NCI-H1417 treated with DMSO at 0.1 percent for 48 hours (cell line): ENCODE measurements at regions not wholly inside any gene's neighbourhood (a gene's known extent, or its start where the extent isn't known, plus 50 kb on each side); places are given as distances from the start of the nearest gene placed in this dataset.

Experiments used
- DNase-seq: peaks from one replicate; lab custom pipeline; 2025; lab: John Stamatoyannopoulos, UW

DNA sequence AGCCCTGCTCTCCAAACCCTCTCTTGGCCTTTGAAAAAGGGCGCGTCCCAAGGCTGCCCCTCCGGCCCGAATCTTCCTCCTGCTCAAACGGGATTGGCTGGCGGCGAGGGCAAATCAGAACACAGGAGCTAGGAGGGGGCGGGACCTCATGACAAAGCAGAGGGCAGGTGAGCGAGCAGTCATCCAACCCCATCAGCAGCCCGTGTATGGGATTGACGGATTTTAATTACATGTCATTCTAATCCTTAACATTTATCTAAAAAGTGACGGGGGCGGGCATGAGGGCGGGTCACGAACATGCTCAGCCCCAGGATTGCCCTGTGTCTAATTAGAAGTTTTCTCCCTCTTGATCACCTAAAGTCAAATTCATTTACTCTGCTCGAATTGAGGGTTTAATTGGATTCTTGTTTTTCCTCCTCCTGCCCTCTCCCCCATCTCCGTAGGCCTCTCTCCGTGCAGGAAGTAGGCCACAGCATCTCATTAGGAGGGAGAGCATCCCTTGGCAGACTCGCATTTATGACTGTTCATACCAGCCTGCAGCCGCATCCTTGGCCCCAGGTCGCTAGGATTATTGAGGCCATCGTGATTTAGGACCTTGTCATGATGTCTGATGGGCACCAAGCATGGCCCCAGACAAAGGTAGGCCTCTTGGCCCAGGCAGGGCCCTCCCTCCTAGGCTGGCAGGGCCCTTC lies 147.1 kb downstream of the CHST1 start:
- no peak for DNase-seq

DNA sequence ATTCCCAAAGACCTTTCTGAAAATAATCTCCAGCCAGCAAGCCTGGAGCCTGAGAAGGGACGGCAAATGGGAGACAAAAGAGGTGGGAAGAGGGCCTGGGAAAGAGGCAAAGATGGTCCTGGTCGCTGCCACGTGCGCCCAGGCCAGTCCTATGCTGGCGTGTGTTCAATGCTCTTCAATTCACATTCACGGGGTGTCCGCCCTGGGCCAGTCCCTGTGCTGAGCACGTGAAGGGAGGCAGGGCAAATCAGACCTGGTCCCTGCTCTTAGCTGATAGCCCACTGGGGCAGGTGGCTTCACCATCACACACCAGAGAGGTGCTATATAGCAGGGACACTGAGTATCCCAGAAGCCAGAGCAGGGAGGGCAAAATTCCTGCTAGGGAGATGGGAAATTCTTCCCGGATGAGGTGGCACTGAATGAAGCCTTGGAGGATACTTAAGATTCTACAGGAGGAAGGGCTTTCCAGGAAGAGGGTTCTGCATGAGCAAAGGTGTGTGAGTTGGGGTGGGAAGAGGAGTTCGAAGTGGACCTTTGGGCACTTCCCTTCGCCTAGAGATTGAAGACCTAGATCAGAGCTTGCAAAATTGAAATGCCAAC lies 148.2 kb downstream of the CHST1 start:
- DNase-seq: no peak

DNA sequence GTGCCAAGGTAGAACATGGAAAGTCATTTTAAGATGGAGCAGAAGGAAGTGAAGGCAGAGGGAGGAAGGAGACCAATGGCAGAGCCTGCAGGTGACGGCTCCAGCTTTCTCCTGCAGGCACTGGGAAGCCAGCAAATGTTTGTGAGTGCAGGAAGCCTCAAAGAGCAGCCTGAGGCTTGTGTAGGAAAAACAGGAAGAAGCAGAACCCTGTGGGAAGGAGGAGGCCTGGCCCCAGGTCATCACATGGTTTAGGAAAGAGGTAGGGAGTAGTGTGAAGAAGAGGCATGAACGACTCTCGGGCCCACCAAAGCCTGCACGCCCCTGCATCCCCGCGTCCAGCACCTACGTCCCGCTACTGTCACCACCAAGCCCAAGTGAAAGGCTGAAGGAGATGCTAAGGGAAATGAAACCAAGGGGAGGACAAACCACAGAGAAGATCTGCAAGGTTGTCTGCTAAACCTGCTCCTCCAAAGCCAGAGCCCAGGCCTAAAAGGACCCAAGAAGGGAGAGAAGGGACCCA lies 151.5 kb downstream of the CHST1 start:
- no peak for DNase-seq

DNA sequence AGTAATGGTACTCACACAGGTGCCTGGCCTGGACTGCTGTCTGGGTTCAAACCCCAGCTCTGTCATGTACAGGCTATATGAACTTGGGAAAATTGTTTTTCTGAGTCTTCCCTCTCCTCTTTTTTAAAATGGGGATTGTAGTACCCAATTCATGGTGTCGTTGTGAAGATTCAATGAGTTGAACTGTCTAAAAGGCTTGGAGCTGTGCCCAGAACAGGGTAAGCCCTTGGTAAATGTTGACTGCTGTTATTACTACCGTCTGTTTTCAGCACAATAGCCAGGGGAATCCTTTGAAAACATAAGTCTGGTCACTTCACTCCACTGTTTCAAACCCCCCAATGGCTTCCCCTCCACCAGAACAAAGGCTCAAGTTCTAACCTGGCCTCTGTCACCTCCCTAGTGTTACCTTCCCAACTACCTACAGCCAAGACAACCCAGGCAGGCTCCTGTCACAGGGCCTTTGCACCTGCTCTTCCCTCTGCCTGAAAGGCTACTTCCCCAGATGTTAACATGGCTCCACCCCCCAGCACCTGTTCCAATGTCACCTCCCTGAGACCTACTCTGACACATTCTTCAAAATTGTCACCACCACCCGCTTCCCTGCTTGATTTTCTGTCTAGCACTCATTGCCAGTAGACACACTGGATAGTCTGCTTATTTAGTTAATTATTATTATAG lies 152.8 kb downstream of the CHST1 start:
- DNase-seq: no peak

DNA sequence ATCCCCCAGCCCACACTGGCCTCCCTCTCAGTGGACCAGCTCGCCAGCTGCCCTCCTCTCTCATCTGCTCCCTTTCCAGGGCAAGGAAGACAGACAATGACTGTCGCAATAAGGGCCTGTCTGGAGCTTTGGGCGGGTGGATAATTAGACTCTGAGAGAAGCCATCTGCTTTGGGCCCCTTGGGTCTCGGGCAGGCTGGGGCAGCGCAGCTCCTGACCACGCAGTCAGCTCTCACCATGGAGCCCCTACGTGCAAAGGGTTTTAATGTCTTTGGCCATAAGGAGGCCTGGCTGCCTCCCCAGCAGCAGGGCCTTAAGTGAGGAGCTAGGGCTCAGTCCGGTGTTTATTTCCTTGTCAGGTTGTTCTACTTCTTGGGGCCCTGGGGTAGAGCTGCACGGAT lies 153.9 kb downstream of the CHST1 start:
- no peak for DNase-seq

DNA sequence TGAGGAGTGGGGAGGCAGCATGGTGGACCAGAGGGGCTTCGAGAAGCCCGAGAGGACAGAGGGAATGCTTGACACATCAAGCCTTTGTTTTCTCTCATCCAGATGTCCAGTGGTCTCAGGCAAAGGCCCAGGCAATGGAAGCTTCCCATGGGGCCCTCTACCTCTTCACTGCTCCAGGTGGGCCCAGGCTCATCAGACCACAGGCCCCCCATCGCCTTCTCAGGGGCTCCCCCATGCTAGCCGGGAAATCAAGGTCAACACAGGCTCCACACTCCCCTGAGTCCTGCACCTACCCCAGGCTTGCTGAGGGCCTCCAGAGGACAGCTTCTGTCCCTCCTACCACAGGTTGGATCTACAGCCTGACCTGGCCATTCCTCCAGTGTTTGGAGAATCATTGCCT lies 157.5 kb downstream of the CHST1 start:
- no peak for DNase-seq

DNA sequence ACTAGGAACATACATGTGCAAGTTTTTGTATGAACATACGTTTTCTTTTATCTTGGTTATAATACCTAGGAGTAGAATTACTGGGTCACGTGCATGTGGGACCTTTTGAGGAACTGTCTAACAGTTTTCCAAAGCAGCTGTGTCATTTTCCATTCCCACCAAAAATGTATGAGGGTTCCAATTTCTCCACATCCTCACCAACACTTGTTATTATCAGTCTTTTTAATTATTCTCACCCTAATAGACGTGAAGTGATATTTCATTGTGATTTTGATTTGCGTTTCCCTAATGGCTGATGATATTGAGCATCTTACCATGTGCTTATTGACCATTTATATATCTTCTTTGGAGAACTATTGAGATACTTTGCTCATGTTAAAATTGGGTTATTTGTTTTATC lies 162.1 kb downstream of the CHST1 start:
- no peak for DNase-seq

DNA sequence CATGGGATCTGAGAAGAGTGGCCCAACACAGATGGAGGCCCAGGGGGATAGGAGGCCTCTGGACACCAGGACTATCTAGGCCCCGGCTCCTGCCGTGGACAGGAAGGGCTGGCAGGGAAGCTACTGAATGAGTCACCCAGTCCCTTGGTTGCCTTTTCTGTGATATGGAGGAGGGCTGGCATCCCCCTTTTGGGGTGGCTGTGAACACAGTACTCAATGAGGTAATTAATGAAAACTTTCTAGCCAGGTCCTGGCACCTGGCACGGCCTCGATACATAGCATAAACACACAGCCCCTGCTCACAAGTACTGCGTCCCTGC lies 163.2 kb downstream of the CHST1 start:
- DNase-seq: no peak

DNA sequence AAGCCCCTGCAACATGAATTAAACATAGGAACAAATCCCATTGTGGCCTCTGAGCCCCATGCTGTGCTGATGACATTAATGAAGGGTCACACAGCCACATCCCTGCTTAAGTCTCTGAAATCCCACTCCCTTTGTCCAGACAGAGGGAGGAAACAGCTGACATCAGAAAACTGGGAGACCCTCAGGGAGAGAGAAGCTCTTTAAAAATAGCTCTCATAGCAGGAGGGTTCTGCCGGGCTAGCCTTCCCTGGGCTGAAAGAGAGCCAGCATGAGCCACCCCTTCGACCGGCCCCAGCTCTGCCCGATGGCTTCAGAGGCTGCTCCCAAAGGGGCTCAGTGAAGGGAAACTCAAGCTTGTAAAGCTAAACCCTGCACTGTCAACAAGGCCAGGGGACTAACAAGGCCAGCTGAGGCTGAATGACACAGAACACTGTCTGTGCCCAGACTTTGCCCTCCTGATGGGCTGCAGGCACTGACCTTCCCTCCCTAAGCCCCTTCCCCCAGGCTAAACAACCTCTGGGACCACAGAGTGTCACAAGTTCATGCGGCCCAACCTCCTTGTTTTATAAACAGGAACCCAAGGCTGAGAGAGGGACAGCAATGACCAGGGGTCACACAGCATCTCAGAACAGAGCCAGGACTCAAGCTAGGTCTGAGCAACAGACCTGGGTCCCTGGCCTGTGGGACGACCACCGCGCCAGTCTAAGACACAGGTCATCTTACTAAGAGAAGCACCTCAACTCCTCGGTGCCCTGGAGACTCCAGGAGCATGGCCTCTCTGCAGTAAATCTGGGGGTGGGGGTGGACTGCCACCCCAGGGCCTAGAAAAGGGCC lies 163.8 kb downstream of the CHST1 start:
- no peak for DNase-seq

DNA sequence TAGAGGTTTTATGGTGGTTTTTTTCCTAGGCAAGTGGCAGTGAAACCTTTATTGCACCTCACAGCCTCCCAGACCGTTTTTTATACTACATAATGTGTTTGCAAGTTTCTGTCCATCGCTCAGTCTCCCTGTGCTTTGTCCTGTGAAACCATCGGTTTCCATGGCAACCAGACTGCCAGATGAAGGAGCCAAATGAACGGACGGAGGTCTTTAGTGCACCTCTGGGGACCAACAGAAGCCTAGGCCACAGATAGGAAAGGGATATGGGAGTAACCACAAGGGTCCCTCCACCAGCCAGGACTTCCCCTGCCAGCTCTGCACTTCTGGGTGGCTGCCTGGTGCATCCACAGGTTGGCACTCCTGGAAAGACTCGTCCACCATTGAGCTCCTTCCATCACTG lies 165.0 kb downstream of the CHST1 start:
- no peak for DNase-seq

DNA sequence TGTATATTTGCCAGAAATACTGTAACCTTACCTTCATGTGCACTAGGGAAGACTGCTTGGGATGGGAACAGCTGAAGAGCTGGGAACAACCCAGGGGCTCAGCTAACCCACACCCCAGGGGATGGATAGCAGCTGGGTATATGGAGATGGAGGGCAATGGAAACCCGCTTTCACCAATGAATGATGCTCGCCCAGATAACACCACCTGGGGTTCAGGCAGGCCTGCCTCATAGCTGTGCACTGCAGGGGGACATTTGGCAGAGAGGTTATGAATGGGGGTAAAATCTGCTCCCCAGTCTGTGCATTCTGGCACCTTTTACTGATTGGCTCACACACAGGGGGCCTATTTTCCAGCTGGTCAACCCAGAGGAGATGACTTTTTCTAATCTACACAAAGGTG lies 170.7 kb downstream of the CHST1 start:
- DNase-seq: no peak

DNA sequence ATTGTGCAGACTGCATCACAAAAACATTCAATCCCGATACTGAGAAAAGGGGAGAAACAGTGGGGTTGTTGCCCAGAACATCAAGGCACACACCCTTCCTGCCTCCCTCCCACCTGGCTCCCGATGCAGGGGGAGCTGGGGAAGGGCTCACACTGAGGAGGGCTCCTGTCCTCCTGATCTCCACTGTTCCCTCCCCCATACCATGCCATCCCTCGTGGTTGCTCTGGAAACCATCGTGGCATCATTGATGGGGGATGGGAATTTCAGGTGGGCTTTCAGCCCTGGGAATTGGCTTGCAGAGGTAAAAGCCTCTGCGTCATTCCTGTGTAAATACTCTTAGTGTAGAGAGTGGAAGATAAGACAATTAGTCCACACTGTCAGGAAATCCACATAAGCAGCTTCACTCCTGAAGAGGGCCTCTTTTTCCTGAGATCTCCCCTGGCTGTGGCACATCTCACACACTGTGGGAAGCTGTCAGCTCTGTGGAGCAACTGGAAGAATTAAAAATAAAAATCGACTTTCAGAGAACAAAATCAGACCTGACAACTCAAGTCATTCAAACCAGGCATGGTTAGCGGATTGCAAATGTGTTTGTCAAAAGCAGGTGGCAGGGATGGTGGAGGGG lies 176.0 kb downstream of the CHST1 start:
- DNase-seq: no peak

DNA sequence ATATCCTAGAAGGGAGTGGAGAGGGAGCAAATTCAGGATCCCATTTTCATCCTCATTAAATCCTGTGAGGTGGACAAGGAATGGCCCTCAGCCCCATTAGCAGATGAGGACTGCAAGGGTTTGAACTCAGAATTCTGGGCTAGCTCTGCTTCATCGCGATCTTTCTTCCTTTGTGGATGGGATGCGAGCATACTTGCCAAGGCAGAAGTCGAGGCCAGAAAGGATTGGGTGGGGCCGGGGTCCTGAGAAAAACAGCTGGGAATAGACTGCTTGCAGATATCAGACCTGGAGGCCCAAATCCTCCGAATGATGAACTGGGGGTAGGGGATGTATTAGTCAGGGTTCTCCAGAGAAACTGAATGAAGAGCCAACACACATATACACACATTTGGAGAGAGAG lies 179.0 kb downstream of the CHST1 start:
- no peak for DNase-seq

DNA sequence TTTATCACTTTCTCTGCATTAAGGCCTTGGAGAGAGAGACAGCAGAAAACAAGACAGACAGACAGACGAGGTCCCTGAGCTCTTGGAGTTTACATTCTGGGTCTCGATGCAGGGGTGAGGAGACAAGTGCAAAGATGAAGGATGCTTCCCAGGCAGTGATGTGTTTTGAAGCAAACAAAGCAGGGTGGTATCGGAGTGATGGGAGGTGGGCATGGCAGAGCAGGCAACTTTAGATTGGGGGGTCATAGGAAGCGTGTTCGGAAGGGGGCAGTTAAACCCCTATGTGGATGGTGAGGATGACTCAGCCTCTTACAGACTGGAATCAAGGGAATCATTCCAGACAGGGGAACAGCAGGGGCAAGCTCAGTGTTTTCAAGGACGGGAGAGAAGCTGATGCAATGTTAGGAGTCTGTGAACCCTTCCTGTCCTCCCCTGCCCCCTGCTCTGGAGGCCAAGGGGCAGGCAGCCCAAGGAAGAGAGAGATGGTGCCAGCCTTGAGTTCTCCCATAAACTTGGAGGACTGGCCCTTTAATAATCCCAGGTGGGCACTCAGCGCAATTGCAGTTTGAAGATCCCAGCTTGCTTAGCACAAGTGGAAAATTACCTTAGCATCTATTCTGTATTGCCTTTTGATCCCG lies 180.2 kb downstream of the CHST1 start:
- no peak for DNase-seq

DNA sequence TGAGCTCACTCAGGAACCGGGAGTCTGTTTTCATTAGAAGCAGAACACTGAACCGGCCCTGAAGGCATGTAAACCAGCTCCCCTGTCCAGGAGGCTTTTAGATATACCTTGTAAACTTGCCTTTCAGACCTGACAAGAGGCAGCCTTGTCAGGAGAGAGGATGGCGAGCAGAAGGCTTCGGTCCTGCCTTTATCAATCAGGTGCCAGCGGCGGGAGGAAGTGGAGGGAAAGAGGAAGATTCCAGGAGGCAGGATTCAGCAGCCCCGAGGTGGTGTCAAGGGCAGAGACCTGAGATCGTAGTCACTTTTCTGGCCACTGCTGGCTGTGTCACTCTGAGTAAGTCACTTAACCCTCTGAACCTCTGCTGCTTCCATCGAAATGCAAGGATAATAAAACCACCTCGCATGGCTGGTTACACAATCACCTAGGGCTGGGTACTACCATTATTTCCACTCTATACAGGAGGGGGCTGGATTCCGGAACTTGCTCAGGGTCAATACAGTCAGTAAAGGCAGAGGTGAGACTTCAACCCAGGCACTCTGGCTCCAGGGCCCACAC lies 181.0 kb downstream of the CHST1 start:
- no peak for DNase-seq

DNA sequence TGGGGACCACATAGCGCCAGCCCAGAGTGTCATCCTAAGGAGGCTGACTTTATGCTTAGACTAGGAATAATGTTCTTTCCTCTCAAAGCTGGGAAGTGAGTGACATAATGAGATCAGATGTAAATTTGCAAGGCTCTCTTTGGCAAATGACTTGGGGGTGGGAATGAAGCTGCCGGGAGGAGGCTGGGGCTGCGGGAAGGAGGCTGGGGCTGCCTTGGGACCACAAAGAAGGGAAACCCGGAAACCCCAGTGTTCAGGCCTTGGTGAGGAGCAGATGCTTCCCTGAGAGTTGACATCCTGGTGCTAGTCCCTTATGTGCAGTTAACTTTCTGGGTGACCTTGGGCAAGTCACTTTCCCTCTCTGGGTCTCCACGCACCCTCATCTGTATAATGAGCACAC lies 182.0 kb downstream of the CHST1 start:
- DNase-seq: no peak

DNA sequence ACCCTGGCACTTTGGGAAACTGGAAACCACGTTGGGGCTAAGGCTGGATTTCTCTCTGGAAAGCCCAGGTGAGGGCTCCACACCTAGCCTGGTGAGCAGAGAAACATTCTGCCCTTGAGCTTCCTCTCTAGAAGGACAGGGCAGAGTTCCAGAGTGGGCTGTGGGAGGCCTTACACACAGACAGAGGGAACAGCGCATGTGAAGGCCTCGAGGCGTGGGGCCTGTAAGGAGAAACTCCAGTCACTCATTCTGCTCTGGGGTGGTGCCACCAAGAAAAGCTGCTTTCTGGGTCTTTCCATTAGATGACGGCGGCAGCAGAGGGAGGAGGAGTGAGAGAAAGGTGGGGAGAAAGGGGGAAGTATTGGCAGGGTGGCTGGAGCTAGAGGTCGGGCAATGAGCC lies 183.1 kb downstream of the CHST1 start:
- DNase-seq: no peak

DNA sequence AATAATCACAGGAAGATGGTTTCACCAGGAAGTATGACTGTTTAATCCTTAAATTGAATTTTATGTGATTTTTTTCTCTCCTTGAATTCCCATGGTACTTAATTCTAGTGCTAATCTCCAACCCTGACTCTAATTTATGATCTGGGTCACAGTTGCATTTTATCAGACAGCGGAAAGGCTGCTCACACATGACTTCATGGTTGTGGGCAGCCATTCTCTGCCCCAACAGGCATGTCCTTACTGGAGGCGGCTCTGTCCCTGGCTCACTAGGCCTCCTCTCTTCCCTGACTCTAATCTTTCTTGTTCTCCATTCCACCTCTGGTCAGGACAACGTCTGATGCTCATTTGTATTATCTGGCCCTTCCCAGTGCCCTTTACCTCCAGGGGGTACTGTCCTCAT lies 184.4 kb downstream of the CHST1 start:
- no peak for DNase-seq

DNA sequence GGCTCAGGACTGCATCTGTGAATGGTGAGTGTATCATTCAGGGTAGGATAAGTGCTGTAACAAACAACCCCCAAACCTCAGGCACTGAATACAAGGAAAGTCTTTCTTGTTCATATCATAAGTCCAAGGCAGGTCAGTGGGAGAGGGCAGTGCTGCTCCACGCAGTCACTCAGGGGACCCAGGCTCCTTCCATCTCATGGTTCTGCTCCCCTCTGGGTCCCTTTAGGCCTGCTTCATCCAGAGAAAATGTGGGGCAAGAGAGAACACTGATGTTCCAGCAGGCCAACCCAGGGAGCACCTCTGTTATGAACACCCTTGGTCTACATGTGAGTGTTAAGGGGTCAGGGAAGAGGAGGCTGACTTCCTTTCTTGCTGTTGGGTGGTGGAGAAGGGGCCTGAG lies 187.8 kb downstream of the CHST1 start:
- DNase-seq: no peak

DNA sequence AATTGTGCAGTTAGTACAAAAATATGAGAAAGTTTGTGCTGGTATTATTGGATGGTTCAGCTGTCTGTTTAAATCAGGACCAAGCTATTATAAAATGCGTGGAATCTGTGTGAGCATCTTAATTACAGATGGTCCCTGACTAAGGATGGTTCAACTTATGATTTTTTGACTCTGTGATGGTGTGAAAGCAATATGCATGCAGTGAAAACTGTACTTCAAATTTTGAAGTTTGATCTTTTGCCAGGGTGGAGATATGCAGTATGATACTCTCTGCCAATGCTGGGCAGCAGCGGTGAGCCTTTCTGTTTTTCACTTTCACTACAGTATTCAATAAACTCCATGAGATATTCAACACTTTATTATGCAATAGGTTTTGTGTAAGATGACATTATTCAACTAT lies 189.3 kb downstream of the CHST1 start:
- DNase-seq: no peak

DNA sequence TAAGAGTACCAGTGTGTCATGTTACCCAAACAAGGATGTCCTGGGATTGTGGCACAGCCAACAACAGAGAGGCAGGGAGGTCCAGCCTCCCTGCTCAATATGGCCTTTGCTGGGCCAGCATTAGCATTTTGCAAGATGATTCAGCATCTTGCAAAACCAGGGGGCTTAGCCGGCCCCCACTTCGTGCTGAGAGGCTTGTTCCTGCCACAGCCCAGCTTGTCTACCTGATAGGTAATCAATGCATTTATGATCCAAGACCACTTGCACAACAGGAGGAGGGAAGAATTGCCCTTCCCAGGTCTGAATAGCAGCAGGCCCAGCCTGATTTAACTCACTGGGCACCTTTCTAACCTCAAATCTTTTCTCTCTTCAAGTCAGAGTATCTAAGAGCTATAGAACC lies 189.0 kb upstream of the SYT13 start:
- DNase-seq: no peak
